Right lobe of liver (tissue), 6 donors: ENCODE measurements at regions not wholly inside any gene's neighbourhood (a gene's known extent, or its start where the extent isn't known, plus 50 kb on each side); places are given as distances from the start of the nearest gene placed in this dataset.

Experiments used
- ATAC-seq, 4 donors: fragments of 200-7000 bp; cut with Tn5 transposase; one replicate each; pipeline ENCODE4 v1.9.1; 2020; ENCODE audit warnings: mild to moderate bottlenecking in 4 of 4, moderate library complexity in 4 of 4
- DNase-seq, 3 donors: peaks; one replicate each; pipeline ENCODE4 v3.0.0-alpha.2; 2020
- H3K27ac ChIP-seq, 3 donors: fragments of 200-600 bp; one replicate each; pipeline ENCODE4 v1.8.0; 2022
- H3K27me3 ChIP-seq, 2 donors: fragments of 200-600 bp; one replicate each; pipeline ENCODE4 v1.8.0; 2022
- H3K36me3 ChIP-seq, 4 donors: fragments of 200-600 bp; sonication (generic) in 1 of 4; one replicate each; pipeline versions ENCODE4 v1.5.1 to v1.8.0; 2017 to 2022; ENCODE audit warnings: control low read depth in 1 of 4
- H3K4me1 ChIP-seq, 4 donors: fragments of 200-600 bp; sonication (generic) in 1 of 4; one replicate each; pipeline versions ENCODE4 v1.5.1 to v1.8.0; 2017 to 2022; ENCODE audit warnings: control low read depth in 1 of 4
- H3K4me3 ChIP-seq, 3 donors: fragments of 200-600 bp; one replicate each; pipeline ENCODE4 v1.8.0; 2022
- H3K9me3 ChIP-seq, 4 donors: fragments of 200-600 bp; sonication (generic) in 1 of 4; one replicate each; pipeline versions ENCODE4 v1.5.1 to v1.8.0; 2017 to 2022; ENCODE audit warnings: control low read depth in 1 of 4
- CTCF ChIP-seq, 4 donors: fragments of 200-600 bp in 3 of 4; fragments of 450-650 bp in 1 of 4; IDR thresholded peaks; one replicate each; pipeline versions ENCODE4 v1.5.1 to v1.8.0; 2016 to 2022; ENCODE audit warnings: antibody characterized with exemption in 4 of 4, mild to moderate bottlenecking in 2 of 4
- POLR2A ChIP-seq: fragments of 450-650 bp; IDR thresholded peaks from one replicate; pipeline ENCODE4 v1.6.1; 2017; ENCODE audit warnings: antibody characterized with exemption, mild to moderate bottlenecking
- WGBS: methylation state at CpG from one replicate; pipeline ENCODE4 v1.1.6; 2018; ENCODE audit warnings: low coverage, low lambda C conversion rate; ENCODE audit not compliant: insufficient coverage; ENCODE audit errors: missing lambda C conversion rate; 5-methylcytosine and 5-hydroxymethylcytosine counted together
- intact Hi-C, 2 donors: fragments of 100-400 bp; cut with DNase I; formaldehyde crosslinking; loops; one replicate each; pipeline versions ENCODE4 v1.11.2 to v1.14.1; 2022
- donor health status: DM: no; HTN: yes; CAD: no.
- donor health status: DM: no; HTN: no; CAD: no.
- donor health status: DM: no; HTN: no; CAD: no.
- donor health status: DM: no; HTN: yes; CAD: no.
- donor health status: DM: no; HTN: yes; CAD: no.

DNA sequence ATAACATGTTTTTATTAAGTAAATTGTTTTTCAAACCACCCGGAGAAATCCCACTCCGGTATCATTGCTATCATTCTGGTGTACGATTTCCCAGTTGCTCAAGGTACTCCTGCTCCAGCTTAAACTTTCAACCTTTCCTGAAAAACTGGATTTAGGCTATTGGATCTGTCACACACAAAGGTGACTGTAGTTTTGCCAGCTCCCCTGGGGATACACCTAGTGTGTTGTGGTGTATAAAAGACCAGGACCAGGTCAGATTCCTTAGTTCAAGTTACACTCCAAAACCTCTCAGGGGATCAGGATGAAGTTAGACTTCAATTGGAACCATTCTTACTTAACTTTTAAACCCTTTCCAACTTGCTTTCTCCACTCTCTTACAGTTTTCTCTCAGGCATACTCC is 303.9 kb downstream of the NOVA1 start:
- no peak overlapping the region for H3K27ac ChIP-seq
- intact Hi-C loops = no loop called here
- no peaks in the 10 kb centered on the region for H3K4me1 ChIP-seq
- TF ChIP-seq POLR2A (no peak), CTCF (IDR thresholded peaks at IDR 0.05) (no peak)
- no peaks in the 10 kb centered on the region for H3K36me3 ChIP-seq
- 70% methylated on average over 3 of the region's 3 CpGs for WGBS
- no peak overlapping the region for H3K4me3 ChIP-seq
- DNase-seq (no peak), ATAC-seq (no peak)
- H3K9me3 ChIP-seq = no peaks in the 10 kb centered on the region
- no peaks in the 10 kb centered on the region for H3K27me3 ChIP-seq

GRCh38 chr14:26289891-26290486 is 307.8 kb downstream of the NOVA1 start:
- no peaks in the 10 kb centered on the region for H3K4me1 ChIP-seq
- H3K27ac ChIP-seq = no peak overlapping the region
- no peaks in the 10 kb centered on the region for H3K27me3 ChIP-seq
- no peaks in the 10 kb centered on the region for H3K36me3 ChIP-seq
- DNase-seq (no peak), ATAC-seq (no peak)
- intact Hi-C loops = no loop called here
- no peaks in the 10 kb centered on the region for H3K9me3 ChIP-seq
- H3K4me3 ChIP-seq = no peak overlapping the region
- 36% methylated on average over 4 of the region's 4 CpGs for WGBS
- TF ChIP-seq CTCF (IDR thresholded peaks at IDR 0.05) (no peak), POLR2A (no peak)

DNA sequence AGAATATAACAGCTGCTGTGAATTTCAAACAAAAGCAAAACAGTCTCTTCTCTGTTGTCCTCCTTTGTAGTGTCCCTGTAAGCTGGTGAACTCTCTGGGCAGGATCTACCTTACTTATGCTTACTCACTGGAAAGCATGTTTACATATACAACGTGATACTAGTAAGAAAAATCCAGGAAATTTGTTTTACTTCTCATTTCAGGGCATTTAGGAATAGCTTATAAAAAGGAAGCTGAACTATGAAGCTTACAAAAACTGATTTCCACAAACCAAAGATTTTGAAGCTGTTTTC is 311.0 kb downstream of the NOVA1 start:
- TF ChIP-seq CTCF (IDR thresholded peaks at IDR 0.05) (no peak), POLR2A (no peak)
- no peak overlapping the region for H3K27ac ChIP-seq
- H3K9me3 ChIP-seq = no peaks in the 10 kb centered on the region
- H3K27me3 ChIP-seq = no peaks in the 10 kb centered on the region
- WGBS = 0% methylated on average over 1 of the region's 1 CpG
- ATAC-seq = no peak
- no peak overlapping the region for H3K4me3 ChIP-seq
- H3K4me1 ChIP-seq = no peaks in the 10 kb centered on the region
- DNase-seq = no peak
- H3K36me3 ChIP-seq = no peaks in the 10 kb centered on the region
- intact Hi-C loops = no loop called here

GRCh38 chr14:26286081-26286912 is 311.5 kb downstream of the NOVA1 start:
- ATAC-seq = peak; percentile 38 to 69 (median 47)
- Histone ChIP-seq H3K9me3 (no peaks in the 10 kb centered on the region), H3K27me3 (no peaks in the 10 kb centered on the region), H3K4me3 (no peak overlapping the region), H3K27ac (no peak overlapping the region), H3K4me1 (no peaks in the 10 kb centered on the region), H3K36me3 (no peaks in the 10 kb centered on the region)
- no peak for DNase-seq
- intact Hi-C loops = no loop called here
- 33% methylated on average over 9 of the region's 9 CpGs for WGBS
- no peak for TF ChIP-seq POLR2A
- TF ChIP-seq CTCF (IDR thresholded peaks at IDR 0.05) = no peak
